Panc1 (cell line): ENCODE measurements at regions not wholly inside any gene's neighbourhood (a gene's known extent, or its start where the extent isn't known, plus 50 kb on each side); places are given as distances from the start of the nearest gene placed in this dataset.

ENCODE experiments used
- ATAC-seq: fragments of 200-7000 bp; cut with Tn5 transposase; 2 replicates; pipeline ENCODE4 v1.9.1; 2020; ENCODE audit warnings: mild to moderate bottlenecking, moderate library complexity
- BruUV-seq: library from RNA; stranded (reverse); fragments of 400-500 nt; replicated peaks from 2 replicates; lab custom pipeline; 2021; lab: Mats Ljungman, UMichigan
- CTCF ChIA-PET: fragments of 300-600 bp; sonication (Branson Sonifier 250); formaldehyde crosslinking; loops from one replicate; lab custom pipeline; 2022; ENCODE audit warnings: antibody characterized with exemption; lab: Charles Lee
- POLR2A ChIA-PET: fragments of 300-600 bp; sonication (Branson Sonifier 250); formaldehyde crosslinking; loops from one replicate; lab custom pipeline; 2022; ENCODE audit warnings: antibody characterized with exemption; lab: Charles Lee
- DNase-seq: peaks from one replicate; pipeline ENCODE4 v3.0.0-alpha.2; 2010; ENCODE audit warnings: low read depth, low spot score
- H3K27ac ChIP-seq: 2 replicates; pipeline ENCODE4 v1.5.1; 2011; ENCODE audit warnings: mild to moderate bottlenecking, low read length, inconsistent platforms
- H3K27me3 ChIP-seq: fragments of 200-500 bp; sonication (Bioruptor generic); 2 replicates; pipeline ENCODE4 v1.6.0; 2014; ENCODE audit warnings: low read length, inconsistent platforms; ENCODE audit not compliant: control insufficient read depth, insufficient read depth
- H3K36me3 ChIP-seq: fragments of 200-500 bp; sonication (Bioruptor generic); 2 replicates; pipeline ENCODE4 v1.5.1; 2014; ENCODE audit warnings: inconsistent platforms, mild to moderate bottlenecking, low read length, moderate library complexity; ENCODE audit not compliant: control insufficient read depth, insufficient read depth
- H3K4me1 ChIP-seq: 2 replicates; pipeline ENCODE4 v1.5.1; 2011; ENCODE audit warnings: inconsistent platforms, mild to moderate bottlenecking, low read length, moderate library complexity; ENCODE audit not compliant: control insufficient read depth, insufficient read depth
- H3K4me3 ChIP-seq, 2 experiments: 2 replicates each; pipeline ENCODE4 v1.5.1; 2011 to 2012; ENCODE audit warnings: low read depth in 2 of 2, low read length in 2 of 2, mild to moderate bottlenecking in 2 of 2, inconsistent platforms in 1 of 2, moderate library complexity in 1 of 2
- H3K9me3 ChIP-seq: fragments of 200-500 bp; sonication (Bioruptor generic); 2 replicates; pipeline ENCODE4 v1.5.1; 2014; ENCODE audit warnings: low read depth, mild to moderate bottlenecking, inconsistent platforms, low read length, moderate library complexity; ENCODE audit not compliant: control insufficient read depth, insufficient read depth
- POLR2AphosphoS5 ChIP-seq: IDR thresholded peaks from 2 replicates; pipeline ENCODE4 v1.6.1; 2012; ENCODE audit warnings: mild to moderate bottlenecking, low read depth, low read length, moderate library complexity
- SIN3A ChIP-seq: IDR thresholded peaks from 2 replicates; pipeline ENCODE4 v1.6.1; 2012; ENCODE audit warnings: low read depth, mild to moderate bottlenecking, low read length, moderate library complexity, borderline replicate concordance; ENCODE audit not compliant: insufficient read depth
- TCF7L2 ChIP-seq: IDR thresholded peaks from 2 replicates; pipeline ENCODE4 v1.6.1; 2011; ENCODE audit warnings: mild to moderate bottlenecking, low read depth, low read length, inconsistent platforms
- in situ Hi-C: cut with HindIII; loops from 2 replicates; pipeline ENCODE4 v1.10.0; 2016; ENCODE audit warnings: low sequenced_read_pairs, low pct_unique_long_range_greater_than_20kb
- intact Hi-C: fragments of 100-400 bp; cut with micrococcal nuclease; formaldehyde crosslinking; loops from one replicate; pipeline ENCODE4 v1.10.0; 2022; ENCODE audit not compliant: unreplicated experiment
- TF ChIP-seq, protein P1 (sequence below), 2 experiments: IDR thresholded peaks; 2 replicates each; pipeline ENCODE4 v1.6.1; 2011 to 2012; ENCODE audit warnings: low read depth in 2 of 2, control low read depth in 1 of 2, low read length in 1 of 2, mild to moderate bottlenecking in 1 of 2, moderate library complexity in 1 of 2; ENCODE audit not compliant: insufficient read depth in 1 of 2
- TF ChIP-seq, protein P2 (sequence below): fragments of 450-650 bp; IDR thresholded peaks from 2 replicates; pipeline ENCODE4 v1.5.1; 2017; ENCODE audit warnings: mild to moderate bottlenecking

DNA sequence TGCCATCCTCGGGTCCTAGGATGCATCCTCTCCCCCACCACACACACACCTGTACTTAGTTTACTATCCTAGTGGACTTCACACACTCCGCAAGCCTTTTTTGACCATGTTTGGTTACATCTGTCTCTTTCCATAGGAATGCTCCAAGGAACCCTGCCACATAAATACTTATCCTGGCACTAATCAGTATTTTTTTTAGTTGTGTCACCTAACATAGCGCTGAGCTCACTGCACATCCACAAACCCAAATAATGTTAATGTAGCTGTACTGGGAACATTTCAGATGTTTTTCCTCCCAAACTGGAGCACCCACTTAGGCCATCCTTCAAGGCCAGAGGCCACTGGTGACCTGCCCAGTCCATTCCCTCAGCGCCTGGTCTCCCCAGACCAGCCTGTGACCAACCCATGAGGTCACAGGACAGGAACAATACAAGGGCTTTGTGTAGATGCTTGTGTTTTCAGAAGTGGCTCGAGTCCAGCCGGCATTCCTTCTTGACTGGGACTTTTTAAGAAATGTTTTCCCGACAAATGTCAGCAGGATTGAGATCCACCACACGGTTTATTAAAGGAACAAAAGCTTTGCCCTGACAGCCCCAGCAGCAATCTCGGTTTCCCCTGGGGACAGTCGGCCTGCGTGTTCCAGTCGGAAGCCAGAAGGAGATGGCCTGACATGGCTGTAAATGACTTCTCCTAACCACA, 181.4 kb downstream of the JCAD start:
- DNase-seq: no peak
- Histone ChIP-seq H3K36me3 (no peaks in the 10 kb centered on the region), H3K4me3 (no peak overlapping the region), H3K27me3 (no peaks in the 10 kb centered on the region), H3K9me3 (no peaks in the 10 kb centered on the region), H3K4me1 (no peaks in the 10 kb centered on the region), H3K27ac (no peak overlapping the region)
- ChIA-PET POLR2A (no interaction called here), CTCF (no interaction called here)
- in situ Hi-C loops: no loop called here
- TF ChIP-seq POLR2AphosphoS5 (no peak), SIN3A (no peak), TCF7L2 (no peak)
- TF ChIP-seq, protein P1, sequence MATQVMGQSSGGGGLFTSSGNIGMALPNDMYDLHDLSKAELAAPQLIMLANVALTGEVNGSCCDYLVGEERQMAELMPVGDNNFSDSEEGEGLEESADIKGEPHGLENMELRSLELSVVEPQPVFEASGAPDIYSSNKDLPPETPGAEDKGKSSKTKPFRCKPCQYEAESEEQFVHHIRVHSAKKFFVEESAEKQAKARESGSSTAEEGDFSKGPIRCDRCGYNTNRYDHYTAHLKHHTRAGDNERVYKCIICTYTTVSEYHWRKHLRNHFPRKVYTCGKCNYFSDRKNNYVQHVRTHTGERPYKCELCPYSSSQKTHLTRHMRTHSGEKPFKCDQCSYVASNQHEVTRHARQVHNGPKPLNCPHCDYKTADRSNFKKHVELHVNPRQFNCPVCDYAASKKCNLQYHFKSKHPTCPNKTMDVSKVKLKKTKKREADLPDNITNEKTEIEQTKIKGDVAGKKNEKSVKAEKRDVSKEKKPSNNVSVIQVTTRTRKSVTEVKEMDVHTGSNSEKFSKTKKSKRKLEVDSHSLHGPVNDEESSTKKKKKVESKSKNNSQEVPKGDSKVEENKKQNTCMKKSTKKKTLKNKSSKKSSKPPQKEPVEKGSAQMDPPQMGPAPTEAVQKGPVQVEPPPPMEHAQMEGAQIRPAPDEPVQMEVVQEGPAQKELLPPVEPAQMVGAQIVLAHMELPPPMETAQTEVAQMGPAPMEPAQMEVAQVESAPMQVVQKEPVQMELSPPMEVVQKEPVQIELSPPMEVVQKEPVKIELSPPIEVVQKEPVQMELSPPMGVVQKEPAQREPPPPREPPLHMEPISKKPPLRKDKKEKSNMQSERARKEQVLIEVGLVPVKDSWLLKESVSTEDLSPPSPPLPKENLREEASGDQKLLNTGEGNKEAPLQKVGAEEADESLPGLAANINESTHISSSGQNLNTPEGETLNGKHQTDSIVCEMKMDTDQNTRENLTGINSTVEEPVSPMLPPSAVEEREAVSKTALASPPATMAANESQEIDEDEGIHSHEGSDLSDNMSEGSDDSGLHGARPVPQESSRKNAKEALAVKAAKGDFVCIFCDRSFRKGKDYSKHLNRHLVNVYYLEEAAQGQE (IDR thresholded peaks at IDR 0.05; ENCODE audit: insufficient read depth in 1 of 2, low read depth in 2 of 2, low read length in 1 of 2): no peak
- TF ChIP-seq, protein P2, sequence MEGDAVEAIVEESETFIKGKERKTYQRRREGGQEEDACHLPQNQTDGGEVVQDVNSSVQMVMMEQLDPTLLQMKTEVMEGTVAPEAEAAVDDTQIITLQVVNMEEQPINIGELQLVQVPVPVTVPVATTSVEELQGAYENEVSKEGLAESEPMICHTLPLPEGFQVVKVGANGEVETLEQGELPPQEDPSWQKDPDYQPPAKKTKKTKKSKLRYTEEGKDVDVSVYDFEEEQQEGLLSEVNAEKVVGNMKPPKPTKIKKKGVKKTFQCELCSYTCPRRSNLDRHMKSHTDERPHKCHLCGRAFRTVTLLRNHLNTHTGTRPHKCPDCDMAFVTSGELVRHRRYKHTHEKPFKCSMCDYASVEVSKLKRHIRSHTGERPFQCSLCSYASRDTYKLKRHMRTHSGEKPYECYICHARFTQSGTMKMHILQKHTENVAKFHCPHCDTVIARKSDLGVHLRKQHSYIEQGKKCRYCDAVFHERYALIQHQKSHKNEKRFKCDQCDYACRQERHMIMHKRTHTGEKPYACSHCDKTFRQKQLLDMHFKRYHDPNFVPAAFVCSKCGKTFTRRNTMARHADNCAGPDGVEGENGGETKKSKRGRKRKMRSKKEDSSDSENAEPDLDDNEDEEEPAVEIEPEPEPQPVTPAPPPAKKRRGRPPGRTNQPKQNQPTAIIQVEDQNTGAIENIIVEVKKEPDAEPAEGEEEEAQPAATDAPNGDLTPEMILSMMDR: no peak
- intact Hi-C loops: no loop called here
- BruUV-seq: no TSS peak
- no peak for ATAC-seq

DNA sequence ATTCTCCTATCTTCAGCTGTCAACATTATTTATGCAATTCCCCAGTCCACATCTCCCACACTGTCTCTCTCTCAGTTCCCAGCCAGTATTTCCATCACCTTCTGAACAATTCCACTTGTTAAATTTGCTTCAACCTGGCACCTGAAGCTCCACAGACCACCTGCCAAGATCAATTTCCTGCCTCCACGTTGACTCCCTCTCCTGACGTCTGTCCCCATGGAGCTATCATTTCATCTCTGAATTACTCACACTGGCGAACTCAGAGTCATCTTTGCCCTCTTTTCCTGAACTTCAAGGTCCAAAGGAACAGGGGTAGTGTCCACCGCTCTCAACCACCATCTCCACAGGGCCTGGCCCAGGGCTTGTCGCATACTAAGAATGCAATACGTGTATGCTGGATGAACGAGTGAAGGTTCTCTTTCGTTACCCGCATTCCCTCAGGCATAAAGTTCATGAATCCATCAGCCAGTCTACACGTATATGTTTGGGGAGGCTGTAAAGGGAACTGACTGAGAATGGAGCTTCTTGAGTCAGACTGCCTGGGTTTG, 183.3 kb downstream of the JCAD start:
- POLR2A ChIA-PET: no interaction called here

More for the DNA sequence above, 183.3 kb downstream of the JCAD start:
- DNase-seq (no peak), ATAC-seq (no peak)
- TF ChIP-seq, protein P1 (IDR thresholded peaks at IDR 0.05; ENCODE audit: insufficient read depth in 1 of 2, low read depth in 2 of 2, low read length in 1 of 2): no peak
- no peaks in the 10 kb centered on the region for H3K27me3 ChIP-seq
- H3K36me3 ChIP-seq: no peaks in the 10 kb centered on the region
- H3K4me1 ChIP-seq: no peaks in the 10 kb centered on the region
- no peaks in the 10 kb centered on the region for H3K9me3 ChIP-seq
- H3K4me3 ChIP-seq: no peak overlapping the region
- no peak overlapping the region for H3K27ac ChIP-seq
- in situ Hi-C loops: no loop called here
- intact Hi-C loops: no loop called here
- CTCF ChIA-PET: interaction anchor here (0.8 kb wide), 1 partner anchor 17 kb away, joined by 3 read pairs; no protein-coding TSS in a partner anchor
- no TSS peak for BruUV-seq
